ENCODE measurements at regions not wholly inside any gene's neighbourhood (a gene's known extent, or its start where the extent isn't known, plus 50 kb on each side); places are given as distances from the start of the nearest gene placed in this dataset.

- no peak for DNase-seq (ENCODE audit: low spot score)
Observed at GRCh38 chr15:60057554-60057953, 53.4 kb downstream of the FOXB1 start.

- no peak for DNase-seq (ENCODE audit: low spot score)
Observed at GRCh38 chr15:60059186-60059585, 55.1 kb downstream of the FOXB1 start.

- no peak for DNase-seq (ENCODE audit: low spot score)
Observed at GRCh38 chr15:60061758-60062157, 57.6 kb downstream of the FOXB1 start.

DNA sequence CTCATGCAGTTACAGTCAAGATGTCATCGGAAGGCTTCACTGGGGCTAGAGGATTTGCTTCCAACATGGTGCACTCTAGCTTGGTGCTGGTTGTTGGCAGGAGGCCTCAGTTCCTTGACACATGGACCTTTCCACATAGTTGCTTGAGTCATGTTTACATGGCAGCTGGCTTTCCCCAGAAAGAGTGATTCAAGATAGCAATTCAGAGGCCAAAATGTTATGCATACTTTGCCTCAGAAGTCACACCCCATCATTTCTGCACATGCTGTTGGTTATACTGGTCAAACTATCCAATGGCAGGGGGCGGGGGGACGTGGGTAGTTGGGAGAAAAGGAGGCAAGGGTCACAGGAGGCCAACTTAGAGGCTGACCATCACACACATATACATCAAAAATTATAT lies 58.7 kb downstream of the FOXB1 start:
- no peak for DNase-seq (ENCODE audit: low spot score)

DNA sequence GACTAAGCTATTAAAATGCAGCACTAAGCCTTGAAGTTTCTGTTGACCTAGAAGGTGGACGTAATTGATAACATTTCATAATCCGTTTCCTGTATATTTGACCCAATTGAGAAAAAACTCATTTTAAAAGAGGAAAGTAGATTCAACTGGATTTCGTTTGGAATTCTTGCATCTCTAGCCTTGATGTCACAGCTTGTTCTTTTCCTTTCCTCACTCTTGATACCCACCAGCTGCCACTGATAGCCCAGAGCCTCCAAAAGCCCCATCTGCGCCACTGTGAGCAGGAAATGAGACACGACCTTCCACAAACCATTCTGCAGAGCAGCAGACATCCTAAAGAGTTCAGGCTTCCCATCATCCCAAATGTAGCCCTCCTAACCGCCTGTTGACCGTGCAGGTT lies 61.8 kb downstream of the FOXB1 start:
- no peak for DNase-seq (ENCODE audit: low spot score)

- DNase-seq (ENCODE audit: low spot score), result no peak
Observed at GRCh38 chr15:60070838-60071493, 66.9 kb downstream of the FOXB1 start.

DNA sequence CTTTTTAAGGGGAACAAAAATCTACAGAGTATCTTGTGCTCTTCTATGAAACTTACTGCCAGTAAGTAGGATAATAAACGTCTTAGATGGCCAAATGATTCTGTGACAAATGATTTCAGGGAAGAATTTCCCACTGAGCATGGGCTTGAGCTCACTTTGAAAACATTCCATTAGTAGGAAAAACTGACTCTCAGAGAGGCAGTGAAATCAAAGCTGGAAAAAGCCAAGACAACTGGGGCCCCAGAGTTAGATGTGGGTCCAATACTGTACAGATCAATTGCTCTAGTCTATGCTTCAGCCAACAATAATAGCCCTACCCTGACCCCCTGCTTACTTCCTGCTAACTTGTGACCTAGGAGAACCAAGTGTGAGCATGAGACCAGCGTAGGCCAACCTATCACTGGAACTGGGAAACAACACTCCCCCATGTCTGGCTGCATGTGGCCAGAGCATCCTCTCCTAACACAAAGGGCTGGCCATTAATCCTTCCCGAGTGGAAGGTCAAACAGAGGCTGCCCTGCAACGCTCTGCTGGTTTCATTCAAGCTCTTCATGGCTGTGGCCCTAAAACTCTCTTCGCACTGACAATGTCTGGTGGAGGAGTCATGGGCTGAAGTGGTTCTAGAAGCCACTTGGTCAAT lies 68.8 kb downstream of the FOXB1 start:
- no peak for DNase-seq (ENCODE audit: low spot score)

DNA sequence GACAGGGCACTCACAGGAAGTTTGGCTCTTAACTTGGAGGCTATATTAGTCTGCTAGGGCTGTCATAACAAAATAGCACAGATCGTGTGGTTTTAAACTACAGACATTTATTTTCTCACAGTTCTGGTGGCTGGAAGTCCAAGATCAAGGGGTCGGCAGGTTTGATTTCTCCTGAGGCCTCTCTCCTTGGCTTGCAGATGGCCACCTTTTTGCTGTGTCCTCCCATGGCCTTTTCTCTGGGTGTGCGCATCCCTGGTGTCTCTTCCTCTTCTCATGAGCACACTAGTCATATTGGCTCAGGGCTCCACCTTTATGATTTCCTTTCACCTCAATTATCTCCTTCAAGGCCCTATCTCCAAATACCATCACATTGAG lies 69.3 kb downstream of the FOXB1 start:
- DNase-seq (ENCODE audit: low spot score), result no peak

DNA sequence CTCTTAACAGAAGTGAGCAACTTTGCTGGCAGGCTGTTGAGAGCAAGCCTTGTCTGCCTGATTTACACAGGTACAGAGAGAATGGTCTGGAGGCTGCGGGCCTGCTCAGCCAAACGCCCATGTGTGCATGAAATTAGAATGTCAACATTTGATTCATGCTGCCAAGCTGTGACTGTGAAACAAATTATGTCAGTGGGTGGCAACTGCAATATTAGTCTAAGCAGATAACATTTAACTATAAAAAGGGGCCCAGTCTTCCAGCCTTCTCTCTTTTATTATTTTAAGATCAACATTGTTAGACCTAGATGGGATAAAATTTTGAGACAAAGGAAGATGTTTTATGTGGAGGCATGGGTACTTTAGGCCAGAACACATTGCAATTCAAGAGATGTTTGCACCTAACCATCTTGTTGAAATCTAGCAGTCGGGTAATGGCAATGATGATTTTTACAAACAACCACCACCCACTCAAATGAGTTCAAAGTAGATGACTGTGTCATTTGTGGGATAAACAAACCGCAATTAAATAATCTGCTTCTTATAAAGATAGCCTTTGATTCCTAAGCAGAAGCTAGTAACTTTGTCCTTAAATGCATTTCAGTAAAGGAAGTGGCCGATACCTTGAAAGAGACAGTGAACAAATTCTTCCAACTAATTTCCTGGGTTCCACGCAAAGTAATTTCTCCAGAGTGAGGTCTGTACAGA lies 70.2 kb downstream of the FOXB1 start:
- DNase-seq (ENCODE audit: low spot score), result no peak

GRCh38 chr15:60076045-60076444 lies 71.9 kb downstream of the FOXB1 start:
- no peak for DNase-seq (ENCODE audit: low spot score)

- DNase-seq (ENCODE audit: low spot score), result no peak
Observed at GRCh38 chr15:60076582-60077276, 72.6 kb downstream of the FOXB1 start.

DNA sequence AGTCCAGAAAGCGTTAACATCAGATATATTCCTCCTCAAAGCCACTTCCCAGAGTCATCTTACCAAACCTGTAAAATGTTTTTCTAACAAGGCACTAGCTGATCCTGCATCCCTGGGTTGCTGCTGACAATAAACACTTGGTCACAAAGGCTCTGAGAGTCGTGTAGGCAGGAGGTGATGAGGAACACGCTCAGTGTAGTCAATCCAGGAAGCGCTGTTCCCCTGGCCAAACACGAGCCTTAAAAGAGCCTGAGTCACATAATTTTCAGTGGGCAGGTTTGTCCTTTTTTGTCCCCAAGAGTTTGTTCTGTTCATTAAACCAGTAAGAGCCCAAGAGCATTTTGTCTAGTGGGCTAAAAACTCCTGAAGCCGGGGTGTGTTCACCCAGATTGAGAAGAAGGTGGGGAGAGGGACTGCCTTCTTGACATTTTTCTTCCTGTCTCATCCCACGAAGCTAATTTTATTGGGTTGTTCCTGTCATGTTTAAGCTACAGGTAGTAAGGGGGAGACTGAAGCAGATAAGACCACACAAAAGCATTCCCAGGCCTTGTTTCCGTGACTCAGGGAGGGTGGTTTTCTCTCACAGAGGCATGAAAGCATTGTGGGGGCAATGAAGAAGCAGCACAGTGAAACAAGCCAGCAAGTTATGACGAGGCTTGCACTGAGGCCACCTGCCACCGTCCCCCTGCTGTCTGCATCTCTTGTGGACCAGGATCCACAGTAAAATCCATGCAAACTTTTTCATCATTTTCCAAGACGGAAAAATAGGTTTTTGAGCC lies 73.7 kb downstream of the FOXB1 start:
- no peak for DNase-seq (ENCODE audit: low spot score)

DNA sequence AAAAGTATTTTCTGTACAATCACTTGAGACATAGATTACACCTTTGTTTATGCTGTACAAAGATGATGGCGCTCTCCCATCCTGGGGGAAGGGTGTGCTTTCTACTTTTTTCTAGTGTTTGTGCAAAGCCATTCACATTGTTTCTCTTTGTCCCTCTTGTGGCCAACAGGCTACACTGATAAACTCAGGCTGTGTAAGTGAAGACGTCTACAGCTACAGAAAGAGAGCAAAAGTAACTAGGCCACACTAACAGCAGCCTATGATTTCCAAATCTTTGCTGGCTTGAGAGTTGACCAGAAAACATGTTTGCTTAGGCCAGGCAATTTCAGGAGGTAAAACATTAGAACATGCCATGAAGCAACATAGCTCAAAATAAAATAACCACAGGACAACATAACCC lies 75.1 kb downstream of the FOXB1 start:
- DNase-seq (ENCODE audit: low spot score), result no peak

DNA sequence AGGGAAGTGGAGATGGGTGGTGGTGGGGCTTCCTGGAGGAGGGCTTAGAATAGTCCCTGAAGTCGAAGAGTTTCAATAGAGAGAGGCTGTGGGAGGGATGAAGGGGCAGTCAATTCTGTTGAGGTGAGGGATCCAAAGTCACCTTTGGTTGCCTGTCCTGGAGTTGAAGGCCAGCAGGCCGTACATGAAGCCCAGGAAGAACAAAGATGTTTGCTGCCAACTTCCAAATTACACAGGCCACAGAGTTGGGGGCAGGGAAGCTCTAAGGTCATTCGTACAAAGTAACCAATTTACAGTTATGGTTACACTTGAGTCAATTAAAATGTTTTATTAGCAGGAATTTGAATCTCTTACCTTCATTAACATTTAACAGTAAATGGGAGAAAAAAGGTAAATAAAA lies 77.9 kb downstream of the FOXB1 start:
- DNase-seq (ENCODE audit: low spot score), result no peak

DNA sequence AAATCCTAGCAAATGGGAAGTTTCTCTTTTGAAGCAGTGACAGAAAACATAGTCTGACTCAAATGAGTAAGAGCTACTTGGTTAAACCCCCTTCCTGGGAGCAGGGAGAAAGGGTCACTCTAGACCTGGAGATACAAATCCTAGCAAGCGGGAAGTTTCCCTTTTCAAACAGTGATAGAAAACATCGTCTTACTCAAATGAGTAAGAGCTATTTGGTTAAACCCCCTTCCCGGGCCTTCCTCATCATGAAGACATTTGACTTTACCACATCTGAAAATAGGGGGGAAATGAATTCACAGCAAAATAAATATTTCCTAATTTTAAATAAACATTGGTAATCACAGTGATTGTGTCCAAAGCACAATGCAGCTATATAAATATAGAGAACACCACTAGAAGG lies 79.2 kb downstream of the FOXB1 start:
- DNase-seq (ENCODE audit: low spot score), result no peak

GRCh38 chr15:60086681-60087429 lies 82.7 kb downstream of the FOXB1 start:
- DNase-seq (ENCODE audit: low spot score), result no peak

GRCh38 chr15:60087561-60087960 lies 83.5 kb downstream of the FOXB1 start:
- no peak for DNase-seq (ENCODE audit: low spot score)

DNA sequence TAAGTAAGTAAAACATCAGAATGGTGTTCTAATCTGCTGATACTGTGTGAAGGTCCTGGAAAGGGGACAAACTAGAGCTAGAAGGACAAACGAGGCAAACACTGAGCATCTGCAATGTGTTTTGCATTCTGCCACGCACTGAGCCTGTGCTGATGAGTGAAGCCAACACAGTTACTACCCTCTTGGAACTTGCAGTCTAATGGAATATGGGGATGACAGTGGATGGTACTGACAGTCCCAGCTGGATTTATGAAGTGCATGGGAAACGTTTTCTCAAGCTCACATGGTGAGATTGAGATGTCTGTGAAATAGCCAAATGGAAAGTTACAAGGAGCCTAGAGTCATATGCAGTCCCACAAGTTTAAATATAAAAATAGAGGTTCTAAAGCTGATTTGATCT lies 86.6 kb downstream of the FOXB1 start:
- no peak for DNase-seq (ENCODE audit: low spot score)

DNA sequence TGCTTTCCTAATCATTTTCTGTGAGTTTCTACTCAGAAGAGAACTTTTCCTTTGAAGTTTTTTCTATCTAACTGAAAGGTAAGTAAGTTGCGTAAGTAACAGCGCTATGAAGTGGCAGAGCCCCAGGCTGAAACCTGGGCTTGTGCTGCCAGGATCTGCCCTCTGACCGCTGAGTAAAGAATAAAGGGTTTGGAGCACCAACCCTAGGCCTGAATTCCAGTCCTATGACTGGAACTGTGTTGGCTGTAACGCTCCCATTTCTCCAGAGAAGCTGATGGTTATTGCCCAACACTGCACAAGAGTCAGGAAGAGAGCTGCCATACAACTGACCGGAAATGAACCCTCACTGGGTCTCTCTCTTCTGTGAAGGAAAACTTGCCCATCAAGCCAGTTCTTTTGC lies 87.0 kb downstream of the FOXB1 start:
- DNase-seq (ENCODE audit: low spot score), result peak; percentile 32

DNA sequence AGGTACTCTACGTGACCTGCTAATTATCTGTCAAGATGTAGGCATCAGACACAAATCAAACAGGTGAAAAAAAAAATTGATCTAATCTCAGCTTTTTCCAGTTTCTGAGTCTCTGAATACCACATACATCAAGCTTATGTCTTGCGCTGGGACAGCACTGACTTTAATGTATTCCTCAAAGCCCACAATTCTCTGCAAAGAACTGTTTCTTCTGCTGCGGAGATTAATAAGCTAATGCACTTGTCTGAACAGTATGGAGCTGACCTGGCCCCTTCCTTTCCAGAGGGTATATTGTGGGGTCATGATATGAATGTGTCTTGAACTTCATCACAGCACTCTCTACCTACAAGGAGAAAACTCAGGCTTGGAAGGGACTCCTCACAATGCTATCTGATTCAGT lies 87.8 kb downstream of the FOXB1 start:
- DNase-seq (ENCODE audit: low spot score), result no peak

- peak; percentile 34 for DNase-seq (ENCODE audit: low spot score)
Observed at GRCh38 chr15:60093273-60094067, 89.4 kb downstream of the FOXB1 start.
